DOHH2 (cell line): ENCODE measurements at regions not wholly inside any gene's neighbourhood (a gene's known extent, or its start where the extent isn't known, plus 50 kb on each side); places are given as distances from the start of the nearest gene placed in this dataset.

ENCODE experiments used
- H3F3A ChIP-seq: fragments of 200-600 bp; sonication (generic), shearing (Covaris generic); 2 replicates; pipeline ENCODE4 v1.6.0; 2016; ENCODE audit warnings: antibody characterized with exemption, mild to moderate bottlenecking; ENCODE audit not compliant: control insufficient read depth, insufficient read depth
- H3K27ac ChIP-seq: fragments of 200-600 bp; sonication (generic); 2 replicates; pipeline ENCODE4 v1.5.1; 2014; ENCODE audit warnings: low read depth, mild to moderate bottlenecking, low read length, moderate library complexity
- H3K27me3 ChIP-seq: fragments of 200-600 bp; sonication (generic); 2 replicates; pipeline ENCODE4 v1.6.1; 2014; ENCODE audit warnings: mild to moderate bottlenecking, low read length, mixed read lengths; ENCODE audit not compliant: control insufficient read depth
- H3K36me3 ChIP-seq: fragments of 200-600 bp; sonication (generic); 2 replicates; pipeline ENCODE4 v1.6.1; 2014; ENCODE audit warnings: mild to moderate bottlenecking, low read length, moderate library complexity, mixed read lengths; ENCODE audit not compliant: control insufficient read depth
- H3K4me1 ChIP-seq: fragments of 200-600 bp; sonication (generic); 2 replicates; pipeline ENCODE4 v1.6.1; 2014; ENCODE audit warnings: mild to moderate bottlenecking, low read length, mixed read lengths; ENCODE audit not compliant: control insufficient read depth
- H3K4me2 ChIP-seq: fragments of 200-600 bp; sonication (generic); 2 replicates; pipeline ENCODE4 v1.6.0; 2014; ENCODE audit warnings: mild to moderate bottlenecking, low read length, moderate library complexity
- H3K4me3 ChIP-seq: fragments of 200-600 bp; sonication (generic); 2 replicates; pipeline ENCODE4 v1.5.1; 2014; ENCODE audit warnings: mild to moderate bottlenecking, low read length, mixed read lengths
- H3K79me2 ChIP-seq: fragments of 200-600 bp; sonication (generic); 2 replicates; pipeline ENCODE4 v1.6.1; 2014; ENCODE audit warnings: mild to moderate bottlenecking, low read length, mixed read lengths; ENCODE audit not compliant: control insufficient read depth
- H3K9me2 ChIP-seq: fragments of 200-600 bp; sonication (generic); replicated peaks from 2 replicates; pipeline ENCODE4 v1.6.1; 2014; ENCODE audit warnings: mild to moderate bottlenecking, low read length, mixed read lengths; ENCODE audit not compliant: control insufficient read depth
- H3K9me3 ChIP-seq: fragments of 200-600 bp; sonication (generic); 2 replicates; pipeline ENCODE4 v1.6.1; 2014; ENCODE audit warnings: antibody characterized with exemption, low read length, mixed read lengths; ENCODE audit not compliant: control insufficient read depth, insufficient read depth
- H4K20me1 ChIP-seq: fragments of 200-600 bp; sonication (generic); 2 replicates; pipeline ENCODE4 v1.6.0; 2014; ENCODE audit warnings: low read depth, mild to moderate bottlenecking, antibody characterized with exemption, low read length, moderate library complexity; ENCODE audit not compliant: control insufficient read depth, insufficient read depth
- EZH2phosphoT487 ChIP-seq: fragments of 200-600 bp; sonication (generic); IDR thresholded peaks from 2 replicates; pipeline ENCODE4 v1.6.1; 2017; ENCODE audit warnings: borderline replicate concordance, mild to moderate bottlenecking, antibody characterized with exemption, low read length, moderate library complexity, mixed read lengths
- TF ChIP-seq, protein P1 (sequence below): fragments of 200-600 bp; sonication (generic); IDR thresholded peaks from one replicate; pipeline ENCODE4 v1.5.1; 2014; ENCODE audit warnings: antibody characterized with exemption, mild to moderate bottlenecking, low read depth, low read length; ENCODE audit not compliant: poor library complexity, severe bottlenecking

GRCh38 chr6:100105919-100106529, 112.0 kb upstream of the MCHR2 start:
- TF ChIP-seq EZH2phosphoT487, result no peak
- TF ChIP-seq, protein P1, sequence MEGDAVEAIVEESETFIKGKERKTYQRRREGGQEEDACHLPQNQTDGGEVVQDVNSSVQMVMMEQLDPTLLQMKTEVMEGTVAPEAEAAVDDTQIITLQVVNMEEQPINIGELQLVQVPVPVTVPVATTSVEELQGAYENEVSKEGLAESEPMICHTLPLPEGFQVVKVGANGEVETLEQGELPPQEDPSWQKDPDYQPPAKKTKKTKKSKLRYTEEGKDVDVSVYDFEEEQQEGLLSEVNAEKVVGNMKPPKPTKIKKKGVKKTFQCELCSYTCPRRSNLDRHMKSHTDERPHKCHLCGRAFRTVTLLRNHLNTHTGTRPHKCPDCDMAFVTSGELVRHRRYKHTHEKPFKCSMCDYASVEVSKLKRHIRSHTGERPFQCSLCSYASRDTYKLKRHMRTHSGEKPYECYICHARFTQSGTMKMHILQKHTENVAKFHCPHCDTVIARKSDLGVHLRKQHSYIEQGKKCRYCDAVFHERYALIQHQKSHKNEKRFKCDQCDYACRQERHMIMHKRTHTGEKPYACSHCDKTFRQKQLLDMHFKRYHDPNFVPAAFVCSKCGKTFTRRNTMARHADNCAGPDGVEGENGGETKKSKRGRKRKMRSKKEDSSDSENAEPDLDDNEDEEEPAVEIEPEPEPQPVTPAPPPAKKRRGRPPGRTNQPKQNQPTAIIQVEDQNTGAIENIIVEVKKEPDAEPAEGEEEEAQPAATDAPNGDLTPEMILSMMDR, result no peak
- H3K9me2 ChIP-seq, result no peaks in the 10 kb centered on the region
- H4K20me1 ChIP-seq, result no peaks in the 10 kb centered on the region
- no peaks in the 10 kb centered on the region for H3F3A ChIP-seq
- H3K36me3 ChIP-seq, result no peaks in the 10 kb centered on the region
- no peaks in the 10 kb centered on the region for H3K4me1 ChIP-seq
- H3K27ac ChIP-seq, result no peak overlapping the region
- no peaks in the 10 kb centered on the region for H3K9me3 ChIP-seq
- H3K4me2 ChIP-seq, result no peak overlapping the region
- H3K27me3 ChIP-seq, result peaks cover 7% of the 10 kb centered on the region; the same call in 1 of the 2 replicates
- H3K4me3 ChIP-seq, result no peak overlapping the region
- H3K79me2 ChIP-seq, result no peaks in the 10 kb centered on the region

GRCh38 chr6:100105138-100105537, 111.1 kb upstream of the MCHR2 start:
- H3K4me2 ChIP-seq, result no peak overlapping the region
- no peaks in the 10 kb centered on the region for H3K36me3 ChIP-seq
- no peak overlapping the region for H3K4me3 ChIP-seq
- no peaks in the 10 kb centered on the region for H3K4me1 ChIP-seq
- H3K9me2 ChIP-seq, result no peaks in the 10 kb centered on the region
- TF ChIP-seq, protein P1, result no peak
- TF ChIP-seq EZH2phosphoT487, result no peak
- no peaks in the 10 kb centered on the region for H3K79me2 ChIP-seq
- H3K27me3 ChIP-seq, result peaks cover 8% of the 10 kb centered on the region; the same call in 1 of the 2 replicates
- no peaks in the 10 kb centered on the region for H3F3A ChIP-seq
- H4K20me1 ChIP-seq, result no peaks in the 10 kb centered on the region
- H3K27ac ChIP-seq, result no peak overlapping the region
- H3K9me3 ChIP-seq, result no peaks in the 10 kb centered on the region

DNA sequence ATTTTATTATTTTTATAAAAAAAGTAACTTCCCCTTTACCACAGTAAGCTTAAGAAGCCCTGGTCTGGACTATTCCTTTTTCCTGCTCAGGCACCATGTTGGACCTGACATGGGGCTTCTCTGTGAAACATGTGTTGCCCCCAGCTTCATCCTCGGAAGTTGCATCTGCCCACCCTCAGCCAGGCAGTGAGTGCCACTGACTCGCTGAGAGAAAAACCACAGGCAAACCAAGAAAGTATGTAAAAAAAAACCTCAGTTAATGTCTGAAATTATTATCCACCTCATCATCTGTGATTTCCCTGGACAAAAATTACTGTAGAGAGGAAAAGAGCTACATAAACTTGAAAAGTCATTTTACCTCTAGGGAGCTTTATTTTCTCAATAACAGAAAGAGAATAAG, 109.9 kb upstream of the MCHR2 start:
- Histone ChIP-seq H3K9me3 (no peaks in the 10 kb centered on the region), H3K4me3 (no peak overlapping the region), H3K79me2 (no peaks in the 10 kb centered on the region), H3K27ac (no peak overlapping the region), H3K4me1 (no peaks in the 10 kb centered on the region), H3K4me2 (no peak overlapping the region), H3K36me3 (no peaks in the 10 kb centered on the region), H4K20me1 (no peaks in the 10 kb centered on the region), H3F3A (no peaks in the 10 kb centered on the region), H3K9me2 (no peaks in the 10 kb centered on the region), H3K27me3 (peaks cover 8% of the 10 kb centered on the region; the same call in 1 of the 2 replicates)
- no peak for TF ChIP-seq EZH2phosphoT487
- TF ChIP-seq, protein P1, result no peak
